ENCODE measurements at regions not wholly inside any gene's neighbourhood (a gene's known extent, or its start where the extent isn't known, plus 50 kb on each side); places are given as distances from the start of the nearest gene placed in this dataset.

DNA sequence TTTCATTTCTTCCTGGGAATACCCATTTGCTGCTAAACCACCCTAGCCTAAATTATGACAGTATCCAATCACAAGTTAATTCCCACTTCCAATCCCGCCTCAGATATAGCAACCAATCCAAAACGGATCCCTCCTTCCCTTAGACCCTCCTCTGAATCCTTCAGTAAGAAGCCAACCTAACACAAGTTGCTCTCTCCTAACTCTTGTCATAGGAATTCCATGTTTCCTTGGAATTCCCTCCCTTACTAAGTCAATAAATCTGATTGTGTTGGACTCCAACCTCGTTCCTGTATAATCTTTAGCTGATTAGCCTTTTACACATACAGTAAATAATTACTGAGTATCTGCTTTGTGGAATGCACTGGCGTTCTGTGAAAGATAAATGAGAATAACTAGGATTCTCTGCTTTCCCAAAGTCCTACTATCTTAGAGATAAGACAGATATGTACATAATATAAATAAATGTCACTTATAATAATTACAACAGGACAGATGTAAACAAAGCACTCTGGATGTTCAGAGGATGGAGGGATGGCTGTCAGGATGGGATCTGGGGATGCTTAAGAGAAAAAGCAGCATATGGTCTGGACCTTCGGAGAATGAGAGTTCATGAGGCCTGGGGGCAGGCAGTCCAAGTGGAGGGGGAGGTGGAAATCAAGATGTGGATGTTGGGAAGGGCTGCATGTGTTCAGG lies 185.8 kb upstream of the SOX5 start:
- no peak for TF ChIP-seq CTCF (IDR thresholded peaks at IDR 0.05; ENCODE audit: insufficient read depth, low read length, poor library complexity, severe bottlenecking)
- no peak for TF ChIP-seq EZH2phosphoT487 (conservative IDR thresholded peaks at IDR 0.05; ENCODE audit: low read length)
